HEK293T (cell line): ENCODE measurements at regions not wholly inside any gene's neighbourhood (a gene's known extent, or its start where the extent isn't known, plus 50 kb on each side); places are given as distances from the start of the nearest gene placed in this dataset.

Experiments used
- CTBP1 ChIP-seq: fragments of 450-650 bp; IDR thresholded peaks from 2 replicates; pipeline ENCODE4 v1.6.1; 2016; ENCODE audit warnings: borderline replicate concordance
- ELF4 ChIP-seq: fragments of 450-650 bp; IDR thresholded peaks from 2 replicates; pipeline ENCODE4 v1.6.1; 2017; ENCODE audit warnings: antibody characterized with exemption
- FOXA1 ChIP-seq: fragments of 450-650 bp; IDR thresholded peaks from 2 replicates; pipeline ENCODE4 v1.6.1; 2016; ENCODE audit warnings: mild to moderate bottlenecking
- FOXK2 ChIP-seq: fragments of 450-650 bp; IDR thresholded peaks from 2 replicates; pipeline ENCODE4 v1.6.1; 2016; ENCODE audit warnings: mild to moderate bottlenecking
- SUZ12 ChIP-seq: fragments of 450-650 bp; IDR thresholded peaks from 2 replicates; pipeline ENCODE4 v1.6.1; 2016; ENCODE audit warnings: mild to moderate bottlenecking
- TARDBP ChIP-seq: fragments of 450-650 bp; IDR thresholded peaks from 2 replicates; pipeline ENCODE4 v1.6.1; 2016
- ZNF384 ChIP-seq: fragments of 450-650 bp; IDR thresholded peaks from 2 replicates; pipeline ENCODE4 v1.6.1; 2016

GRCh38 chr4:177810220-177810619 lies 368.0 kb upstream of the AGA start:
- no peak for TF ChIP-seq TARDBP
- TF ChIP-seq CTBP1 = no peak
- no peak for TF ChIP-seq FOXK2
- TF ChIP-seq ZNF384 = no peak
- TF ChIP-seq FOXA1 = no peak
- no peak for TF ChIP-seq ELF4
- no peak for TF ChIP-seq SUZ12
